Esophagus muscularis mucosa (tissue), 4 donors: ENCODE measurements at regions not wholly inside any gene's neighbourhood (a gene's known extent, or its start where the extent isn't known, plus 50 kb on each side); places are given as distances from the start of the nearest gene placed in this dataset.

Experiments
- DNase-seq: peaks from one replicate; pipeline ENCODE4 v3.0.0-alpha.2; 2017; ENCODE audit errors: extremely low spot score
- H3K27ac ChIP-seq, 4 donors: fragments of 200-600 bp; sonication (generic); replicated peaks in 1 of 4; 1 replicate in 3 of 4; 2 replicates in 1 of 4; pipeline ENCODE4 v1.5.1; 2016 to 2019; ENCODE audit warnings: mild to moderate bottlenecking in 1 of 4
- H3K27me3 ChIP-seq, 4 donors: fragments of 200-600 bp; sonication (generic); one replicate each; pipeline versions ENCODE4 v1.5.1 to v1.6.0; 2016 to 2019
- H3K36me3 ChIP-seq, 4 donors: fragments of 200-600 bp; sonication (generic); one replicate each; pipeline ENCODE4 v1.5.1; 2016 to 2019
- H3K4me1 ChIP-seq, 4 donors: fragments of 200-600 bp; sonication (generic); one replicate each; pipeline ENCODE4 v1.5.1; 2016 to 2019
- H3K4me3 ChIP-seq, 4 donors: fragments of 200-600 bp; sonication (generic); 1 replicate in 2 of 4; 2 replicates in 2 of 4; pipeline ENCODE4 v1.5.1; 2016 to 2019; ENCODE audit warnings: mild to moderate bottlenecking in 4 of 4, moderate library complexity in 1 of 4
- H3K9me3 ChIP-seq, 4 donors: fragments of 200-600 bp; sonication (generic); 1 replicate in 3 of 4; 2 replicates in 1 of 4; pipeline ENCODE4 v1.5.1; 2016 to 2019
- EP300 ChIP-seq: sonication (generic); formaldehyde crosslinking; IDR thresholded peaks from one replicate; pipeline ENCODE4 v1.6.1; 2017; ENCODE audit warnings: antibody characterized with exemption
- POLR2A ChIP-seq: fragments of 450-650 bp; IDR thresholded peaks from one replicate; pipeline ENCODE4 v1.6.1; 2017; ENCODE audit warnings: antibody characterized with exemption, moderate library complexity, mild to moderate bottlenecking, low read depth
- POLR2AphosphoS5 ChIP-seq, 2 donors: sonication (generic); formaldehyde crosslinking; IDR thresholded peaks; one replicate each; pipeline ENCODE4 v1.6.1; 2017; ENCODE audit warnings: antibody characterized with exemption in 2 of 2
- WGBS: methylation state at CpG from one replicate; pipeline ENCODE4 v1.1.5; 2018; 5-methylcytosine and 5-hydroxymethylcytosine counted together
- intact Hi-C: fragments of 100-400 bp; cut with DNase I; formaldehyde crosslinking; loops from one replicate; pipeline ENCODE4 v1.15.1; 2023
- TF ChIP-seq, protein P1 (sequence below), 3 experiments: fragments of 200-600 bp in 2 of 3; fragments of 450-650 bp in 1 of 3; sonication (generic) in 2 of 3; IDR thresholded peaks; one replicate each; pipeline ENCODE4 v1.5.1; 2017 to 2019; ENCODE audit warnings: antibody characterized with exemption in 3 of 3, mild to moderate bottlenecking in 2 of 3, moderate library complexity in 1 of 3

DNA sequence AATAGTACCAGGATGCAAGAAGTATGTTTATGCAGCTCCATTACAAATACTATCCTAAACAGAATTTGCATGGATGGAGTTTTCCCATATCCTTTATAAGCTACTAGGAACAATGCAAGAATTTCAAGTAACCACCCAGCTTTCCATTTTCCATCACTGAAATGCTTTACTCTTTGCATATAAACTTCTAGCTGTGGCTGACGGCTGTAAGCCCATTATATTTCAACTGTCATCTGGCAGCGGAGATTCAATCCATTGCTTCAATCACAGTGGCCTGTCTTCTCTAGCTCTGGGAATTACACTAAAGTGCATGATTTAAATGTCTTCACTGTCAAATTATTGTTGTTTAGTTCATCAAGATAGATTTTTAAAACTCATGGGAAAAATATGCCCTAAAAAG, 64.2 kb upstream of the PAM start:
- no peaks in the 10 kb centered on the region for H3K27me3 ChIP-seq
- WGBS = 63% methylated on average over 2 of the region's 2 CpGs
- no peaks in the 10 kb centered on the region for H3K4me1 ChIP-seq
- no peak for DNase-seq
- intact Hi-C loops = no loop called here
- TF ChIP-seq, protein P1, sequence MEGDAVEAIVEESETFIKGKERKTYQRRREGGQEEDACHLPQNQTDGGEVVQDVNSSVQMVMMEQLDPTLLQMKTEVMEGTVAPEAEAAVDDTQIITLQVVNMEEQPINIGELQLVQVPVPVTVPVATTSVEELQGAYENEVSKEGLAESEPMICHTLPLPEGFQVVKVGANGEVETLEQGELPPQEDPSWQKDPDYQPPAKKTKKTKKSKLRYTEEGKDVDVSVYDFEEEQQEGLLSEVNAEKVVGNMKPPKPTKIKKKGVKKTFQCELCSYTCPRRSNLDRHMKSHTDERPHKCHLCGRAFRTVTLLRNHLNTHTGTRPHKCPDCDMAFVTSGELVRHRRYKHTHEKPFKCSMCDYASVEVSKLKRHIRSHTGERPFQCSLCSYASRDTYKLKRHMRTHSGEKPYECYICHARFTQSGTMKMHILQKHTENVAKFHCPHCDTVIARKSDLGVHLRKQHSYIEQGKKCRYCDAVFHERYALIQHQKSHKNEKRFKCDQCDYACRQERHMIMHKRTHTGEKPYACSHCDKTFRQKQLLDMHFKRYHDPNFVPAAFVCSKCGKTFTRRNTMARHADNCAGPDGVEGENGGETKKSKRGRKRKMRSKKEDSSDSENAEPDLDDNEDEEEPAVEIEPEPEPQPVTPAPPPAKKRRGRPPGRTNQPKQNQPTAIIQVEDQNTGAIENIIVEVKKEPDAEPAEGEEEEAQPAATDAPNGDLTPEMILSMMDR (IDR thresholded peaks at IDR 0.05) = no peak
- no peak for TF ChIP-seq POLR2A
- no peak for TF ChIP-seq POLR2AphosphoS5 (IDR thresholded peaks at IDR 0.05)
- TF ChIP-seq EP300 = no peak
- H3K36me3 ChIP-seq = no peaks in the 10 kb centered on the region
- H3K4me3 ChIP-seq = no peak overlapping the region
- H3K9me3 ChIP-seq = no peaks in the 10 kb centered on the region
- H3K27ac ChIP-seq = no peak overlapping the region

DNA sequence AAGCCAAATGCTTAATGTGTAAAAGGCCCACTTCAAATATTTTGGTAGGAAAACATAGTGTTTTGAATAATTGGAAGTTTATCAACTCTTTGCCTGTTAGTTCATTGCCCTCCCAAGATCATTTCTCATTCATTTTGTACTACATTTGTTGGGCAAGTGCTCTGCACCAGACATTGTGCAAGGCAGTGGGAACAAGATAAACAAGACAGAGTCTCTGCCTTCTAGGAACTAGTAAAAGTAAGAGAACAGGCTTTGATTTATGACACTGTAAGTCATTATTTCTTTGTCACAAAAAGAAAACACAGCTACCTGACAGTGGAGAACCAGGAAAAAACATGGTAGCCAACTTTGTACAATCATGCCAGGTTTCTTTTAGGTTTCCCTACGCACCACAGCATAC, 63.7 kb upstream of the PAM start:
- WGBS = 100% methylated on average over 1 of the region's 1 CpG
- no peak for DNase-seq
- Histone ChIP-seq H3K9me3 (no peaks in the 10 kb centered on the region), H3K36me3 (no peaks in the 10 kb centered on the region), H3K27me3 (no peaks in the 10 kb centered on the region), H3K4me1 (no peaks in the 10 kb centered on the region), H3K4me3 (no peak overlapping the region), H3K27ac (no peak overlapping the region)
- TF ChIP-seq POLR2A (no peak), POLR2AphosphoS5 (IDR thresholded peaks at IDR 0.05) (no peak), EP300 (no peak)
- TF ChIP-seq, protein P1 (IDR thresholded peaks at IDR 0.05) = no peak
- intact Hi-C loops = no loop called here

DNA sequence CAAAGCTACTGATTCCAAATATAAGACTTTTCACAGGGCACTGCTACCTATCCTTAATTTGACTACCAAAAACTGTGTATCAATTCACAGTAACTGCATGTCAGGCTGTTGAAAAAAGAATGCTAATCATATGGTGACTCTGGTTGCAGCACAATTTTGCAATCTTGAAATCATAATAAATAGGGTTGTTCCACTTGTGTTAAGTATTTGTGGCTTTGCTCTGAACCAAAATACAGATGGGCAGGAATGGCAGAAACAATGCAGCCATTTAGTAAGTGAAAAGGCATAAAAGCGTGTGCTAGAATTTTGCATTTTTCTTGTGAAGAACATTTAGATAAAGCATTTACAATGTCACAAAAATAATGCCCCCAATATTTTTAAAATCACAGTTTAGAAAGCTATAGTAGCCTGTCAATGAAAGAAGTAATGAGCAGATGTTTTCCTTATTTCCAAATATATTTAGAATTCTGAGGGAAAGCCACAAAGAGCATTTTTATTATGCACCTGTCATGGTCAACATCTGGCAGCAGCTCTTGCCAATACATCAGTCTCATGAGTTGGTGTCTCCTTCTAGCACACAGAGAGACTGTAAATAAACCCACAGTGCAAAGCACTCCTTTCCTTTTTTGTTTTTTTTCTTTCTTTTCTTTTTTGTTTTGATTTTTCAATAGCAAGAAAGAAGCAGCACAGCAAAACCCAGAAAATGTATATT, 54.8 kb upstream of the PAM start:
- 88% methylated on average over 1 of the region's 1 CpG for WGBS
- Histone ChIP-seq H3K27me3 (no peaks in the 10 kb centered on the region), H3K4me1 (no peaks in the 10 kb centered on the region), H3K9me3 (no peaks in the 10 kb centered on the region), H3K36me3 (no peaks in the 10 kb centered on the region), H3K27ac (no peak overlapping the region), H3K4me3 (no peak overlapping the region)
- TF ChIP-seq POLR2AphosphoS5 (IDR thresholded peaks at IDR 0.05) = no peak
- no peak for TF ChIP-seq POLR2A
- TF ChIP-seq, protein P1 (IDR thresholded peaks at IDR 0.05) = no peak
- TF ChIP-seq EP300 = no peak
- no peak for DNase-seq
- intact Hi-C loops = no loop called here

DNA sequence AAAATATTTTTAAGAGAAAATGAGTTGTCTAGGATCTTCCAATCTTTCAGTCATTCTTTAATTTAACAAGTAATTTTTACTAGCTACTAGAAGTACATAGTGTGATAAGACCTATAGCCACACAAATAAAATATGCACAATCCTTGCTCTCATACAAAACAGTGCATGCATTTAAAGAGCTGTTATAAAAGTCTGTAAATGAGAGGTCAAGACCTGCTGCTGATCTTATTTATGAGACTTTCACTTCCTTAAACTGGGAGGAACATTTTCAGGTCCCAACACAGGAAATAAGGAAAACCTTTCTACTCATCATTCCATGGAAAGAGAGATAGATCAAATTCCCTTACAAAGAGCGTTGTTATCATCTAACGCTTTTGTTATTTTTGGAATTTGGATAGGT, 54.2 kb upstream of the PAM start:
- H3K9me3 ChIP-seq = no peaks in the 10 kb centered on the region
- TF ChIP-seq, protein P1 (IDR thresholded peaks at IDR 0.05) = no peak
- TF ChIP-seq POLR2A (no peak), POLR2AphosphoS5 (IDR thresholded peaks at IDR 0.05) (no peak), EP300 (no peak)
- WGBS = 63% methylated on average over 2 of the region's 2 CpGs
- H3K27me3 ChIP-seq = no peaks in the 10 kb centered on the region
- no peak for DNase-seq
- intact Hi-C loops = no loop called here
- no peak overlapping the region for H3K27ac ChIP-seq
- H3K4me3 ChIP-seq = no peak overlapping the region
- no peaks in the 10 kb centered on the region for H3K36me3 ChIP-seq
- H3K4me1 ChIP-seq = no peaks in the 10 kb centered on the region

DNA sequence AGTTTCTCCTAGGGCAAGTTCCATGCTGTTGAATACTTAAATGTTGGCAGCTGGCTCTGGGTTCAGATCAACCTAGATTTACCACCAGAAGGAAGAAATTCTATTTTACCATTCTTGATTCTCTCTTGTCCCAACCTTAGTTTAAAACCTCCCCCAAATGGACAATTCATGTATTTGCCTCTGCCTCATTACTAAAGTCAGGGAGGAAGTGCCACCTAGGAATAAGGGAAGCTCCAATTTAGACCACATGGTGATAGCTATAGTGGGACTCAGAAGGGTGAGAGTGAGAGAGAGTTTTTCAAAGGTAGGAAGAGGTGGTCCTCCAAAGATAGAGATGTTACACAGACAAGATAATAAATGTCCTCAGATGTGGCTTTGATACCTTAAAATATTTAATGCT, 53.4 kb upstream of the PAM start:
- Histone ChIP-seq H3K27me3 (no peaks in the 10 kb centered on the region), H3K27ac (no peak overlapping the region), H3K9me3 (no peaks in the 10 kb centered on the region), H3K4me1 (no peaks in the 10 kb centered on the region), H3K4me3 (no peak overlapping the region), H3K36me3 (no peaks in the 10 kb centered on the region)
- no peak for DNase-seq
- intact Hi-C loops = no loop called here
- TF ChIP-seq POLR2A = no peak
- no peak for TF ChIP-seq POLR2AphosphoS5 (IDR thresholded peaks at IDR 0.05)
- no peak for TF ChIP-seq EP300
- TF ChIP-seq, protein P1 (IDR thresholded peaks at IDR 0.05) = no peak
